ENCODE measurements at regions not wholly inside any gene's neighbourhood (a gene's known extent, or its start where the extent isn't known, plus 50 kb on each side); places are given as distances from the start of the nearest gene placed in this dataset.
"Not testable (repeated sequence)": the region's sequence is repeated elsewhere in the genome, so short reads cannot be mapped to it uniquely, and the experiment has no call there.

GRCh38 chr6:141884850-141885249 is 247.9 kb upstream of the GJE1 start:
- DNase-seq (ENCODE audit: low spot score) (no peak), FAIRE-seq (no peak)

- FAIRE-seq (no peak), DNase-seq (ENCODE audit: low spot score) (no peak)
Measured at GRCh38 chr6:141878686-141879085, 254.0 kb upstream of the GJE1 start.

- DNase-seq (ENCODE audit: low spot score) (no peak), FAIRE-seq (no peak)
Measured at GRCh38 chr6:141877275-141877983, 255.3 kb upstream of the GJE1 start.

- no peak for FAIRE-seq
- DNase-seq (ENCODE audit: low spot score) = no peak
Measured at GRCh38 chr6:141874930-141875602, 257.7 kb upstream of the GJE1 start.

- not testable (repeated sequence) for FAIRE-seq; DNase-seq (ENCODE audit: low spot score)
Measured at GRCh38 chr6:141869509-141869908, 263.2 kb upstream of the GJE1 start.

- DNase-seq (ENCODE audit: low spot score) (no peak), FAIRE-seq (no peak)
Measured at GRCh38 chr6:141867767-141868166, 265.0 kb upstream of the GJE1 start.

GRCh38 chr6:141866731-141867497 is 265.8 kb upstream of the GJE1 start:
- DNase-seq (ENCODE audit: low spot score) = no peak
- no peak for FAIRE-seq

GRCh38 chr6:141851063-141851462 is 281.7 kb upstream of the GJE1 start:
- no peak for DNase-seq (ENCODE audit: low spot score)
- FAIRE-seq = no peak

- FAIRE-seq = no peak
Measured at GRCh38 chr6:141848029-141848890, 284.5 kb upstream of the GJE1 start.

GRCh38 chr6:141846639-141847038 is 286.1 kb upstream of the GJE1 start:
- DNase-seq (ENCODE audit: low spot score) (no peak), FAIRE-seq (no peak)

More at GRCh38 chr6:141848029-141848890, 284.5 kb upstream of the GJE1 start:
- no peak for DNase-seq (ENCODE audit: low spot score)

GRCh38 chr6:141843178-141843834 is 289.4 kb upstream of the GJE1 start:
- FAIRE-seq = no peak
- no peak for DNase-seq (ENCODE audit: low spot score)

- DNase-seq (ENCODE audit: low spot score) (no peak), FAIRE-seq (no peak)
Measured at GRCh38 chr6:141833001-141833655, 299.6 kb upstream of the GJE1 start.

GRCh38 chr6:141830530-141830929 is 302.2 kb upstream of the GJE1 start:
- no peak for FAIRE-seq
- no peak for DNase-seq (ENCODE audit: low spot score)

- no peak for DNase-seq (ENCODE audit: low spot score)
- no peak for FAIRE-seq
Measured at GRCh38 chr6:141829566-141830360, 303.0 kb upstream of the GJE1 start.

- DNase-seq (ENCODE audit: low spot score) (no peak), FAIRE-seq (no peak)
Measured at GRCh38 chr6:141824350-141824749, 308.4 kb upstream of the GJE1 start.

- not testable (repeated sequence) for DNase-seq (ENCODE audit: low spot score); FAIRE-seq
Measured at GRCh38 chr6:141815039-141815438, 317.7 kb upstream of the GJE1 start.

GRCh38 chr6:141809901-141810300 is 322.8 kb upstream of the GJE1 start:
- DNase-seq (ENCODE audit: low spot score) (no peak), FAIRE-seq (no peak)

- FAIRE-seq (no peak), DNase-seq (ENCODE audit: low spot score) (no peak)
Measured at GRCh38 chr6:141808662-141809061, 324.1 kb upstream of the GJE1 start.

- DNase-seq (ENCODE audit: low spot score); FAIRE-seq: not testable (repeated sequence)
Measured at GRCh38 chr6:141800973-141801372, 331.8 kb upstream of the GJE1 start.

All from RCC 7860 (cell line).